ENCODE measurements at regions not wholly inside any gene's neighbourhood (a gene's known extent, or its start where the extent isn't known, plus 50 kb on each side); places are given as distances from the start of the nearest gene placed in this dataset.

- no peak overlapping the region for H3K4me3 ChIP-seq (ENCODE audit: control insufficient read depth, low read depth, low read length)
- TF ChIP-seq CTCF (IDR thresholded peaks at IDR 0.05; ENCODE audit: control insufficient read depth, insufficient read depth, low read depth, low read length, missing control alignments): no peak
- no peak for DNase-seq (ENCODE audit: low read depth)
Measured at GRCh38 chr15:62788224-62788623, 254.3 kb upstream of the TPM1 start.

GRCh38 chr15:62790546-62790945, 252.0 kb upstream of the TPM1 start:
- no peak for TF ChIP-seq CTCF (IDR thresholded peaks at IDR 0.05; ENCODE audit: control insufficient read depth, insufficient read depth, low read depth, low read length, missing control alignments)
- H3K4me3 ChIP-seq (ENCODE audit: control insufficient read depth, low read depth, low read length): no peak overlapping the region
- no peak for DNase-seq (ENCODE audit: low read depth)

- no peak overlapping the region for H3K4me3 ChIP-seq (ENCODE audit: control insufficient read depth, low read depth, low read length)
- TF ChIP-seq CTCF (IDR thresholded peaks at IDR 0.05; ENCODE audit: control insufficient read depth, insufficient read depth, low read depth, low read length, missing control alignments): no peak
- DNase-seq (ENCODE audit: low read depth): no peak
Measured at GRCh38 chr15:62791694-62792093, 250.9 kb upstream of the TPM1 start.

- H3K4me3 ChIP-seq (ENCODE audit: control insufficient read depth, low read depth, low read length): no peak overlapping the region
- DNase-seq (ENCODE audit: low read depth): no peak
- TF ChIP-seq CTCF (IDR thresholded peaks at IDR 0.05; ENCODE audit: control insufficient read depth, insufficient read depth, low read depth, low read length, missing control alignments): no peak
Measured at GRCh38 chr15:62792986-62793751, 249.4 kb upstream of the TPM1 start.

GRCh38 chr15:62793752-62794144, 248.8 kb upstream of the TPM1 start:
- no peak for DNase-seq (ENCODE audit: low read depth)
- TF ChIP-seq CTCF (IDR thresholded peaks at IDR 0.05; ENCODE audit: control insufficient read depth, insufficient read depth, low read depth, low read length, missing control alignments): no peak
- no peak overlapping the region for H3K4me3 ChIP-seq (ENCODE audit: control insufficient read depth, low read depth, low read length)

- H3K4me3 ChIP-seq (ENCODE audit: control insufficient read depth, low read depth, low read length): no peak overlapping the region
- TF ChIP-seq CTCF (IDR thresholded peaks at IDR 0.05; ENCODE audit: control insufficient read depth, insufficient read depth, low read depth, low read length, missing control alignments): no peak
- no peak for DNase-seq (ENCODE audit: low read depth)
Measured at GRCh38 chr15:62795171-62795570, 247.4 kb upstream of the TPM1 start.

Data from AG09309 (cell line).